T-cell (primary cell): ENCODE measurements at regions not wholly inside any gene's neighbourhood (a gene's known extent, or its start where the extent isn't known, plus 50 kb on each side); places are given as distances from the start of the nearest gene placed in this dataset.

Experiments used
- ATAC-seq, 4 experiments: fragments of 200-7000 bp in 3 of 4; fragments of 150-1000 bp in 1 of 4; cut with Tn5 transposase; replicated peaks in 1 of 4; 1 replicate in 3 of 4; 2 replicates in 1 of 4; pipeline ENCODE4 v1.10.0; 2021; ENCODE audit warnings: moderate library complexity in 3 of 4, mild to moderate bottlenecking in 2 of 4, moderate number of reproducible peaks in 1 of 4
- CTCF ChIA-PET, 2 donors: fragments of 300-600 bp; sonication (Branson Sonifier 250); formaldehyde crosslinking; loops; one replicate each; lab custom pipeline; 2022; ENCODE audit warnings: antibody characterized with exemption in 2 of 2; lab: Charles Lee
- POLR2A ChIA-PET, 2 donors: fragments of 300-600 bp; sonication (Branson Sonifier 250); formaldehyde crosslinking; loops; one replicate each; lab custom pipeline; 2022; ENCODE audit warnings: antibody characterized with exemption in 2 of 2; lab: Charles Lee
- DNase-seq, 35 experiments: peaks; one replicate each; pipeline versions ENCODE4 v3.0.0 to v3.0.0-alpha.2; 2013 to 2023
- H3K27ac ChIP-seq: one replicate; pipeline ENCODE4 v1.5.1; 2013; ENCODE audit warnings: low read length
- H3K27me3 ChIP-seq, 2 experiments: replicated peaks in 1 of 2; 1 replicate in 1 of 2; 2 replicates in 1 of 2; pipeline versions ENCODE4 v1.6.1 to v1.7.0; 2013; ENCODE audit warnings: low read length in 1 of 2, mixed read lengths in 1 of 2; ENCODE audit not compliant: control insufficient read depth in 2 of 2, insufficient read depth in 2 of 2; ENCODE audit errors: extremely low read depth in 1 of 2
- H3K36me3 ChIP-seq, 2 donors: 1 replicate in 1 of 2; 2 replicates in 1 of 2; pipeline versions ENCODE4 v1.6.1 to v1.7.0; 2013; ENCODE audit warnings: low read length in 1 of 2; ENCODE audit not compliant: control insufficient read depth in 2 of 2, insufficient read depth in 1 of 2; ENCODE audit errors: extremely low read depth in 1 of 2
- H3K4me1 ChIP-seq, 2 experiments: 1 replicate in 1 of 2; 2 replicates in 1 of 2; pipeline versions ENCODE4 v1.6.1 to v1.7.0; 2013; ENCODE audit warnings: low read length in 2 of 2, mixed read lengths in 1 of 2; ENCODE audit not compliant: insufficient read depth in 2 of 2, control insufficient read depth in 1 of 2; ENCODE audit errors: extremely low read depth in 1 of 2
- H3K4me3 ChIP-seq, 2 donors: 1 replicate in 1 of 2; 2 replicates in 1 of 2; pipeline versions ENCODE4 v1.5.1 to v1.7.0; 2013; ENCODE audit warnings: mild to moderate bottlenecking in 2 of 2, low read length in 1 of 2, moderate library complexity in 1 of 2; ENCODE audit not compliant: control insufficient read depth in 1 of 2; ENCODE audit errors: extremely low read depth in 1 of 2
- H3K9me3 ChIP-seq: 2 replicates; pipeline ENCODE4 v1.7.0; 2013
- H3K27ac Mint-ChIP-seq, 2 donors: one replicate each; pipeline ENCODE4 v1.8.0; 2020 to 2021; ENCODE audit warnings: mild to moderate bottlenecking in 2 of 2, mixed read lengths in 2 of 2
- H3K27me3 Mint-ChIP-seq, 2 donors: one replicate each; pipeline ENCODE4 v1.8.0; 2021 to 2022; ENCODE audit warnings: mixed read lengths in 2 of 2
- H3K36me3 Mint-ChIP-seq: one replicate; pipeline ENCODE4 v1.8.0; 2021; ENCODE audit warnings: mixed read lengths
- H3K4me1 Mint-ChIP-seq, 3 donors: one replicate each; pipeline ENCODE4 v1.8.0; 2020 to 2022; ENCODE audit warnings: mixed read lengths in 3 of 3, mild to moderate bottlenecking in 1 of 3
- H3K4me3 Mint-ChIP-seq, 3 donors: one replicate each; pipeline ENCODE4 v1.8.0; 2020 to 2022; ENCODE audit warnings: mild to moderate bottlenecking in 3 of 3, mixed read lengths in 3 of 3, moderate library complexity in 3 of 3
- H3K9me3 Mint-ChIP-seq, 3 donors: one replicate each; pipeline ENCODE4 v1.8.0; 2020 to 2022; ENCODE audit warnings: mixed read lengths in 3 of 3
- WGBS: methylation state at CpG from one replicate; pipeline ENCODE4 v1.1.5; 2013; ENCODE audit warnings: missing lambda C conversion rate; ENCODE audit not compliant: insufficient coverage; 5-methylcytosine and 5-hydroxymethylcytosine counted together

GRCh38 chr6:97842521-97842920 lies 559.5 kb upstream of the MMS22L start:
- no peak overlapping the region for H3K27ac ChIP-seq
- H3K9me3 ChIP-seq, result no peaks in the 10 kb centered on the region
- ChIA-PET CTCF (no interaction called here), POLR2A (no interaction called here)
- WGBS, result no CpG with 5 or more reads among the region's 2 CpGs
- H3K36me3 ChIP-seq, result no peaks in the 10 kb centered on the region
- no peak overlapping the region for H3K4me3 ChIP-seq
- Mint-ChIP-seq H3K27me3 (no peaks in the 10 kb centered on the region), H3K9me3 (peaks cover 0 to 3% (median 0%) of the 10 kb centered on the region in 3 donors), H3K4me3 (no peak overlapping the region), H3K4me1 (no peaks in the 10 kb centered on the region), H3K36me3 (no peaks in the 10 kb centered on the region), H3K27ac (no peak overlapping the region)
- no peaks in the 10 kb centered on the region for H3K4me1 ChIP-seq
- ATAC-seq (no peak), DNase-seq (no peak)
- H3K27me3 ChIP-seq, result no peaks in the 10 kb centered on the region

- no peaks in the 10 kb centered on the region for H3K36me3 ChIP-seq
- ATAC-seq (no peak), DNase-seq (no peak)
- H3K27me3 ChIP-seq, result no peaks in the 10 kb centered on the region
- H3K4me3 ChIP-seq, result no peak overlapping the region
- no peak overlapping the region for H3K27ac ChIP-seq
- H3K27ac Mint-ChIP-seq, result no peak overlapping the region
- H3K4me1 Mint-ChIP-seq, result no peaks in the 10 kb centered on the region
- H3K27me3 Mint-ChIP-seq, result no peaks in the 10 kb centered on the region
- ChIA-PET CTCF (no interaction called here), POLR2A (interaction anchor here in 1 of 2 donors (0.7 kb wide), 1 partner anchor 11 kb away, joined by 4 read pairs; no protein-coding TSS in a partner anchor)
- H3K4me3 Mint-ChIP-seq, result no peak overlapping the region
- no peaks in the 10 kb centered on the region for H3K9me3 ChIP-seq
- no CpG with 5 or more reads among the region's 2 CpGs for WGBS
- no peaks in the 10 kb centered on the region for H3K36me3 Mint-ChIP-seq
- peaks cover 0 to 5% (median 2%) of the 10 kb centered on the region in 3 donors for H3K9me3 Mint-ChIP-seq
- H3K4me1 ChIP-seq, result no peaks in the 10 kb centered on the region
These were observed 566.4 kb upstream of the MMS22L start for GRCh38 chr6:97849390-97849789.

GRCh38 chr6:97850458-97851212 lies 567.6 kb upstream of the MMS22L start:
- Mint-ChIP-seq H3K36me3 (no peaks in the 10 kb centered on the region), H3K27ac (no peak overlapping the region)

DNA sequence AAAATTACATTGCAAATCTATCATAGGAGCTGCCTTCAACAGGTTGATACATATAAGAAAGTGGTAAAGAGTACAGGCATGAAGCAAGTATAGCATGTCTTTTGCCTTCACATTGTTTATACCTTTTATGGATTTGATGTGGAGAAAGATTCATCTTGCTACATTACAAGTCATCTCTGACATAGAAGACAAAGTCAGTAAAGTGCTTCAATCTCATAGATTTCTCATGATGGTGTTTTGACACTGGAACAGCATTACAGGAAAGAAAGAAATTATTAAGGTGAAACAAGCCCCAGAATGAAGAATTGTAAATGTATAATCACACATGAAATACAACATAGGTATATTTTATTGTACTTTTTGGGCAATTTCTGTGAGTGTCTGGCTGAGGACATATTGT lies 580.7 kb upstream of the MMS22L start:
- no peak for ATAC-seq
- Mint-ChIP-seq H3K4me3 (no peak overlapping the region), H3K27me3 (no peaks in the 10 kb centered on the region), H3K36me3 (no peaks in the 10 kb centered on the region), H3K4me1 (no peaks in the 10 kb centered on the region), H3K9me3 (peaks cover 0 to 2% (median 0%) of the 10 kb centered on the region in 3 donors), H3K27ac (no peak overlapping the region)
- no peak for DNase-seq
- no peaks in the 10 kb centered on the region for H3K36me3 ChIP-seq
- no peaks in the 10 kb centered on the region for H3K9me3 ChIP-seq
- H3K4me1 ChIP-seq, result no peaks in the 10 kb centered on the region
- ChIA-PET CTCF (no interaction called here), POLR2A (no interaction called here)
- H3K27me3 ChIP-seq, result no peaks in the 10 kb centered on the region
- no peak overlapping the region for H3K27ac ChIP-seq
- H3K4me3 ChIP-seq, result no peak overlapping the region

More at GRCh38 chr6:97850458-97851212, 567.6 kb upstream of the MMS22L start:
- H3K4me1 ChIP-seq, result no peaks in the 10 kb centered on the region
- no peaks in the 10 kb centered on the region for H3K27me3 ChIP-seq
- no peak overlapping the region for H3K27ac ChIP-seq
- Mint-ChIP-seq H3K27me3 (no peaks in the 10 kb centered on the region), H3K4me1 (no peaks in the 10 kb centered on the region), H3K4me3 (no peak overlapping the region), H3K9me3 (peaks cover 0 to 5% (median 4%) of the 10 kb centered on the region in 3 donors)
- DNase-seq (no peak), ATAC-seq (no peak)
- H3K36me3 ChIP-seq, result no peaks in the 10 kb centered on the region
- H3K4me3 ChIP-seq, result no peak overlapping the region
- POLR2A ChIA-PET, result no interaction called here
- WGBS, result 44% methylated on average over 3 of the region's 5 CpGs
- CTCF ChIA-PET, result no interaction called here
- no peaks in the 10 kb centered on the region for H3K9me3 ChIP-seq

GRCh38 chr6:97864366-97864765 lies 581.4 kb upstream of the MMS22L start:
- H3K27me3 Mint-ChIP-seq, result no peaks in the 10 kb centered on the region
- ChIA-PET POLR2A (no interaction called here), CTCF (no interaction called here)
- Histone ChIP-seq H3K9me3 (no peaks in the 10 kb centered on the region), H3K27ac (no peak overlapping the region), H3K27me3 (no peaks in the 10 kb centered on the region), H3K4me3 (no peak overlapping the region), H3K36me3 (no peaks in the 10 kb centered on the region), H3K4me1 (no peaks in the 10 kb centered on the region)
- H3K4me1 Mint-ChIP-seq, result no peaks in the 10 kb centered on the region
- 67% methylated on average over 1 of the region's 4 CpGs for WGBS
- no peak overlapping the region for H3K4me3 Mint-ChIP-seq
- no peak overlapping the region for H3K27ac Mint-ChIP-seq
- H3K36me3 Mint-ChIP-seq, result no peaks in the 10 kb centered on the region
- DNase-seq, result no peak
- peaks cover 0 to 2% (median 0%) of the 10 kb centered on the region in 3 donors for H3K9me3 Mint-ChIP-seq
- ATAC-seq, result no peak

- H3K4me1 Mint-ChIP-seq, result no peaks in the 10 kb centered on the region
- H3K9me3 Mint-ChIP-seq, result peaks cover 0 to 2% (median 0%) of the 10 kb centered on the region in 3 donors
- 71% methylated on average over 1 of the region's 2 CpGs for WGBS
- H3K4me3 Mint-ChIP-seq, result no peak overlapping the region
- ATAC-seq (no peak), DNase-seq (no peak)
- H3K27ac Mint-ChIP-seq, result no peak overlapping the region
- Histone ChIP-seq H3K4me3 (no peak overlapping the region), H3K36me3 (no peaks in the 10 kb centered on the region), H3K27me3 (no peaks in the 10 kb centered on the region), H3K9me3 (no peaks in the 10 kb centered on the region), H3K4me1 (no peaks in the 10 kb centered on the region), H3K27ac (no peak overlapping the region)
- CTCF ChIA-PET, result no interaction called here
- H3K27me3 Mint-ChIP-seq, result no peaks in the 10 kb centered on the region
- POLR2A ChIA-PET, result no interaction called here
- H3K36me3 Mint-ChIP-seq, result no peaks in the 10 kb centered on the region
These were observed 581.8 kb upstream of the MMS22L start for GRCh38 chr6:97864826-97865225.
